ENCODE measurements at regions not wholly inside any gene's neighbourhood (a gene's known extent, or its start where the extent isn't known, plus 50 kb on each side); places are given as distances from the start of the nearest gene placed in this dataset.

DNA sequence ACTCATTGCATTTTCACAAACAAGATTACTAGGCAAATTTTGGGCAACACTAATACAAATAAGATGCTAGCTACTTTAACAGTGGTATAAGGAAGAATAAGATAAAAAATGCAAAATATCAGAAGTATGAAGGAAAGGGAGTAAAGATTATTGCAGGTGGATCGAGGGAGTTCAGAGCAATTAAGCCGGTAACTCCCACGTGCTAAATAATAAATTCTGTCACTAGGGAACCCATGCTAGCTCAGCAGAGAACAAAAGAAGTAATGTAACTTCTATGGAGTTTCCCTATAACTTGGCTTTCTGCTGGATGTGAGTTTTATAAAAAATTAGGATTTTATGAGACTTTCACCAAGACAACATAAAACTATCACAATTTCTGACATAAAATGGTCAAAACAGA, 470.5 kb upstream of the RGS18 start:
- Histone ChIP-seq H3K36me3 (ENCODE audit: control insufficient read depth, insufficient read depth, low read length) (no peaks in the 10 kb centered on the region), H3K27me3 (ENCODE audit: control insufficient read depth, insufficient read depth, low read length) (no peaks in the 10 kb centered on the region), H3K9me3 (ENCODE audit: control insufficient read depth, insufficient read depth, low read depth, low read length) (no peaks in the 10 kb centered on the region), H3K4me3 (ENCODE audit: low read depth in 2 of 2, low read length in 2 of 2) (no peak overlapping the region), H3K4me1 (ENCODE audit: control insufficient read depth, insufficient read depth, low read length) (no peaks in the 10 kb centered on the region), H3K27ac (ENCODE audit: low read length) (no peak overlapping the region)
- CTCF ChIA-PET: no interaction called here
- DNase-seq (ENCODE audit: low read depth, low spot score) (no peak), ATAC-seq (no peak)
- POLR2A ChIA-PET: no interaction called here
- BruUV-seq (replicated peaks): no TSS peak
- TF ChIP-seq CTCF (IDR thresholded peaks at IDR 0.05): no peak
- TF ChIP-seq TCF7L2 (IDR thresholded peaks at IDR 0.05; ENCODE audit: low read depth, low read length): no peak
- TF ChIP-seq POLR2AphosphoS5 (IDR thresholded peaks at IDR 0.05; ENCODE audit: low read depth, low read length): no peak
- no peak for TF ChIP-seq SIN3A (IDR thresholded peaks at IDR 0.05; ENCODE audit: borderline replicate concordance, insufficient read depth, low read depth, low read length)
- TF ChIP-seq, protein P1, sequence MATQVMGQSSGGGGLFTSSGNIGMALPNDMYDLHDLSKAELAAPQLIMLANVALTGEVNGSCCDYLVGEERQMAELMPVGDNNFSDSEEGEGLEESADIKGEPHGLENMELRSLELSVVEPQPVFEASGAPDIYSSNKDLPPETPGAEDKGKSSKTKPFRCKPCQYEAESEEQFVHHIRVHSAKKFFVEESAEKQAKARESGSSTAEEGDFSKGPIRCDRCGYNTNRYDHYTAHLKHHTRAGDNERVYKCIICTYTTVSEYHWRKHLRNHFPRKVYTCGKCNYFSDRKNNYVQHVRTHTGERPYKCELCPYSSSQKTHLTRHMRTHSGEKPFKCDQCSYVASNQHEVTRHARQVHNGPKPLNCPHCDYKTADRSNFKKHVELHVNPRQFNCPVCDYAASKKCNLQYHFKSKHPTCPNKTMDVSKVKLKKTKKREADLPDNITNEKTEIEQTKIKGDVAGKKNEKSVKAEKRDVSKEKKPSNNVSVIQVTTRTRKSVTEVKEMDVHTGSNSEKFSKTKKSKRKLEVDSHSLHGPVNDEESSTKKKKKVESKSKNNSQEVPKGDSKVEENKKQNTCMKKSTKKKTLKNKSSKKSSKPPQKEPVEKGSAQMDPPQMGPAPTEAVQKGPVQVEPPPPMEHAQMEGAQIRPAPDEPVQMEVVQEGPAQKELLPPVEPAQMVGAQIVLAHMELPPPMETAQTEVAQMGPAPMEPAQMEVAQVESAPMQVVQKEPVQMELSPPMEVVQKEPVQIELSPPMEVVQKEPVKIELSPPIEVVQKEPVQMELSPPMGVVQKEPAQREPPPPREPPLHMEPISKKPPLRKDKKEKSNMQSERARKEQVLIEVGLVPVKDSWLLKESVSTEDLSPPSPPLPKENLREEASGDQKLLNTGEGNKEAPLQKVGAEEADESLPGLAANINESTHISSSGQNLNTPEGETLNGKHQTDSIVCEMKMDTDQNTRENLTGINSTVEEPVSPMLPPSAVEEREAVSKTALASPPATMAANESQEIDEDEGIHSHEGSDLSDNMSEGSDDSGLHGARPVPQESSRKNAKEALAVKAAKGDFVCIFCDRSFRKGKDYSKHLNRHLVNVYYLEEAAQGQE (IDR thresholded peaks at IDR 0.05; ENCODE audit: insufficient read depth in 1 of 2, low read depth in 2 of 2, low read length in 1 of 2): no peak
- in situ Hi-C loops (cut with HindIII; ENCODE audit: low pct_unique_long_range_greater_than_20kb, low sequenced_read_pairs): no loop called here
- intact Hi-C loops (cut with micrococcal nuclease; ENCODE audit: unreplicated experiment): no loop called here

DNA sequence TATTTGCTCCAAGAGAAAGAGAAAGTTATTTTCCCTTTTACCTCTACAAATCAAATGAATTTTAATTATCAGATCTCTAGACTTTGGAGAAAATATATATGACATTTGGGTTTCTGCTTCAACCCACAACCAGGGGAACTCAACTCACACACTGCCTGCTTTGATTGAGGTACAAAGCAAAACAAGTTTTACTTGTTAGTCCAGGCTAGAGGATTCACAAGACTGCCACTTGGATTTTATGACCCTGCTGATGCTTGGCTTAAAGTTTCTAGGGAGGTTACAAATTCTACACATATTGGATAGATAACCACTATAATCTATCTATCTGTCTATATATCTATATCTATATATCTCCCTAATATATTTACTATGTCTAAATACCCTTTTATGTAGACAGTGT, 467.3 kb upstream of the RGS18 start:
- TF ChIP-seq, protein P1 (IDR thresholded peaks at IDR 0.05; ENCODE audit: insufficient read depth in 1 of 2, low read depth in 2 of 2, low read length in 1 of 2): no peak
- TF ChIP-seq CTCF (IDR thresholded peaks at IDR 0.05) (no peak), TCF7L2 (IDR thresholded peaks at IDR 0.05; ENCODE audit: low read depth, low read length) (no peak), SIN3A (IDR thresholded peaks at IDR 0.05; ENCODE audit: borderline replicate concordance, insufficient read depth, low read depth, low read length) (no peak), POLR2AphosphoS5 (IDR thresholded peaks at IDR 0.05; ENCODE audit: low read depth, low read length) (no peak)
- no peak for ATAC-seq
- Histone ChIP-seq H3K27me3 (ENCODE audit: control insufficient read depth, insufficient read depth, low read length) (no peaks in the 10 kb centered on the region), H3K9me3 (ENCODE audit: control insufficient read depth, insufficient read depth, low read depth, low read length) (no peaks in the 10 kb centered on the region), H3K27ac (ENCODE audit: low read length) (no peak overlapping the region), H3K4me3 (ENCODE audit: low read depth in 2 of 2, low read length in 2 of 2) (no peak overlapping the region), H3K36me3 (ENCODE audit: control insufficient read depth, insufficient read depth, low read length) (no peaks in the 10 kb centered on the region), H3K4me1 (ENCODE audit: control insufficient read depth, insufficient read depth, low read length) (no peaks in the 10 kb centered on the region)
- BruUV-seq (replicated peaks): no TSS peak
- in situ Hi-C loops (cut with HindIII; ENCODE audit: low pct_unique_long_range_greater_than_20kb, low sequenced_read_pairs) (no loop called here), intact Hi-C loops (cut with micrococcal nuclease; ENCODE audit: unreplicated experiment) (no loop called here)
- no peak for DNase-seq (ENCODE audit: low read depth, low spot score)
- ChIA-PET POLR2A (no interaction called here), CTCF (no interaction called here)
